ENCODE measurements at regions not wholly inside any gene's neighbourhood (a gene's known extent, or its start where the extent isn't known, plus 50 kb on each side); places are given as distances from the start of the nearest gene placed in this dataset.

GRCh38 chr11:79667380-79667779 is 226.6 kb upstream of the TENM4 start:
- H3K23ac ChIP-seq (ENCODE audit: insufficient read length, low read depth, low read length), result no peak overlapping the region
- no peak overlapping the region for H3K4me2 ChIP-seq (ENCODE audit: insufficient read depth, insufficient read length, low read length)
- H3K4ac ChIP-seq (ENCODE audit: low read depth, low read length), result no peak overlapping the region
- H2AK5ac ChIP-seq (ENCODE audit: insufficient read length, low read length), result no peak overlapping the region
- H3K56ac ChIP-seq (ENCODE audit: insufficient read length, low read depth, low read length), result no peak overlapping the region
- H2AFZ ChIP-seq (ENCODE audit: low read length), result no peak overlapping the region
- no peaks in the 10 kb centered on the region for H3K79me2 ChIP-seq (ENCODE audit: insufficient read depth, low read length)
- H3K27me3 ChIP-seq (ENCODE audit: insufficient read depth, low read length), result no peaks in the 10 kb centered on the region
- Mint-ChIP-seq H3K27ac (no peak overlapping the region), H3K9me3 (no peaks in the 10 kb centered on the region), H3K4me3 (no peak overlapping the region), H3K27me3 (ENCODE audit: low read depth) (no peaks in the 10 kb centered on the region), H3K4me1 (peaks cover 22 to 25% of the 10 kb centered on the region in 2 experiments), H3K36me3 (ENCODE audit: insufficient read depth in 1 of 3, low read depth in 3 of 3) (no peaks in the 10 kb centered on the region)
- no peak overlapping the region for H3T11ph ChIP-seq (ENCODE audit: low read length)
- H4K5ac ChIP-seq (ENCODE audit: insufficient read length, low read depth, low read length), result no peak overlapping the region
- no peak overlapping the region for H2BK15ac ChIP-seq (ENCODE audit: low read depth, low read length)
- WGBS (ENCODE audit: extremely low coverage, insufficient read length, low lambda C conversion rate), result no CpG with 5 or more reads among the region's 4 CpGs
- TF ChIP-seq, protein P1, sequence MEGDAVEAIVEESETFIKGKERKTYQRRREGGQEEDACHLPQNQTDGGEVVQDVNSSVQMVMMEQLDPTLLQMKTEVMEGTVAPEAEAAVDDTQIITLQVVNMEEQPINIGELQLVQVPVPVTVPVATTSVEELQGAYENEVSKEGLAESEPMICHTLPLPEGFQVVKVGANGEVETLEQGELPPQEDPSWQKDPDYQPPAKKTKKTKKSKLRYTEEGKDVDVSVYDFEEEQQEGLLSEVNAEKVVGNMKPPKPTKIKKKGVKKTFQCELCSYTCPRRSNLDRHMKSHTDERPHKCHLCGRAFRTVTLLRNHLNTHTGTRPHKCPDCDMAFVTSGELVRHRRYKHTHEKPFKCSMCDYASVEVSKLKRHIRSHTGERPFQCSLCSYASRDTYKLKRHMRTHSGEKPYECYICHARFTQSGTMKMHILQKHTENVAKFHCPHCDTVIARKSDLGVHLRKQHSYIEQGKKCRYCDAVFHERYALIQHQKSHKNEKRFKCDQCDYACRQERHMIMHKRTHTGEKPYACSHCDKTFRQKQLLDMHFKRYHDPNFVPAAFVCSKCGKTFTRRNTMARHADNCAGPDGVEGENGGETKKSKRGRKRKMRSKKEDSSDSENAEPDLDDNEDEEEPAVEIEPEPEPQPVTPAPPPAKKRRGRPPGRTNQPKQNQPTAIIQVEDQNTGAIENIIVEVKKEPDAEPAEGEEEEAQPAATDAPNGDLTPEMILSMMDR (conservative IDR thresholded peaks at IDR 0.05), result no peak
- H3K79me1 ChIP-seq (ENCODE audit: insufficient read depth, low read depth, low read length, poor library complexity, severe bottlenecking), result no peaks in the 10 kb centered on the region
- no peak overlapping the region for H2BK5ac ChIP-seq (ENCODE audit: insufficient read length, low read length)
- no peak overlapping the region for H2BK120ac ChIP-seq (ENCODE audit: low read depth, low read length, poor library complexity, severe bottlenecking)
- no peak overlapping the region for H3K14ac ChIP-seq (ENCODE audit: insufficient read depth, low read length)
- no peak overlapping the region for H3K18ac ChIP-seq (ENCODE audit: insufficient read length, low read depth, low read length)
- no peaks in the 10 kb centered on the region for H3K9me3 ChIP-seq (ENCODE audit: control insufficient read depth, low read depth, low read length)
- H2BK12ac ChIP-seq (ENCODE audit: insufficient read length, low read depth, low read length), result no peak overlapping the region
- H3K4me1 ChIP-seq (ENCODE audit: insufficient read depth, low read length), result peaks cover 3% of the 10 kb centered on the region; the same call in 1 of the 2 replicates
- H3K23me2 ChIP-seq (ENCODE audit: insufficient read length, low read depth, low read length, poor library complexity, severe bottlenecking), result no peaks in the 10 kb centered on the region
- H4K20me1 ChIP-seq (ENCODE audit: control insufficient read depth, insufficient read depth, insufficient read length), result no peaks in the 10 kb centered on the region
- no peak overlapping the region for H3K27ac ChIP-seq (ENCODE audit: insufficient read length, low read depth, low read length)
- no peak overlapping the region for H4K91ac ChIP-seq (ENCODE audit: insufficient read length, low read depth, low read length)
- no peak overlapping the region for H2BK20ac ChIP-seq (ENCODE audit: low read depth, low read length, poor library complexity, severe bottlenecking)
- H4K8ac ChIP-seq (replicated peaks; ENCODE audit: insufficient read length, low read depth, low read length), result no peak overlapping the region
- no peak overlapping the region for H3K9ac ChIP-seq (ENCODE audit: extremely low read depth, insufficient read length, low read length)
- DNase-seq, result no peak

Data from H9 (cell line).